IMR-90 (cell line): ENCODE measurements at regions not wholly inside any gene's neighbourhood (a gene's known extent, or its start where the extent isn't known, plus 50 kb on each side); places are given as distances from the start of the nearest gene placed in this dataset.

Source experiments
- ATAC-seq: fragments of 200-7000 bp; cut with Tn5 transposase; 2 replicates; pipeline ENCODE4 v1.9.1; 2020; ENCODE audit warnings: low read depth, mild to moderate bottlenecking, moderate library complexity
- BruUV-seq: library from RNA; stranded (reverse); fragments of 400-500 nt; replicated peaks from 2 replicates; lab custom pipeline; 2021; lab: Mats Ljungman, UMichigan
- CTCF ChIA-PET: fragments of 300-600 bp; formaldehyde crosslinking; extraction: SDS; loops from one replicate; lab custom pipeline; 2021; ENCODE audit warnings: antibody characterized with exemption; lab: Yijun Ruan, JAX
- POLR2A ChIA-PET: fragments of 300-600 bp; sonication (Branson Sonifier 250); formaldehyde crosslinking; loops from one replicate; lab custom pipeline; 2022; ENCODE audit warnings: antibody characterized with exemption; ENCODE audit not compliant: unreplicated experiment; lab: Charles Lee
- DNase-seq: peaks from one replicate; pipeline ENCODE4 v3.0.0; 2013
- H2AFZ ChIP-seq: replicated peaks from 2 replicates; pipeline ENCODE3; 2013; ENCODE audit warnings: low read length, mild to moderate bottlenecking; ENCODE audit not compliant: poor library complexity
- H2AK5ac ChIP-seq: 2 replicates; pipeline ENCODE4 v1.6.1; 2013; ENCODE audit warnings: low read depth, low read length, inconsistent platforms
- H2AK9ac ChIP-seq: replicated peaks from 2 replicates; pipeline ENCODE3; 2013; ENCODE audit warnings: mild to moderate bottlenecking, low read depth, low read length, moderate library complexity; ENCODE audit not compliant: poor library complexity
- H2BK120ac ChIP-seq: 2 replicates; pipeline ENCODE4 v1.6.1; 2013; ENCODE audit warnings: low read depth, low read length, inconsistent platforms
- H2BK15ac ChIP-seq: 3 replicates; pipeline ENCODE4 v1.6.1; 2013; ENCODE audit warnings: low read depth, low read length, inconsistent platforms
- H2BK20ac ChIP-seq: 2 replicates; pipeline ENCODE4 v1.6.1; 2013; ENCODE audit warnings: low read depth, mild to moderate bottlenecking, inconsistent platforms, low read length, moderate library complexity
- H2BK5ac ChIP-seq: 2 replicates; pipeline ENCODE4 v1.6.1; 2013; ENCODE audit warnings: mild to moderate bottlenecking, low read depth, low read length, inconsistent platforms; ENCODE audit not compliant: poor library complexity, severe bottlenecking
- H3K14ac ChIP-seq: replicated peaks from 2 replicates; pipeline ENCODE4 v1.6.1; 2013; ENCODE audit warnings: low read depth, low read length, inconsistent platforms
- H3K18ac ChIP-seq: 2 replicates; pipeline ENCODE4 v1.6.1; 2013; ENCODE audit warnings: low read depth, low read length, control low read depth
- H3K23ac ChIP-seq: 2 replicates; pipeline ENCODE4 v1.6.1; 2013; ENCODE audit warnings: low read depth, low read length, inconsistent platforms
- H3K27ac ChIP-seq: 2 replicates; pipeline ENCODE4 v1.5.1; 2013; ENCODE audit warnings: mild to moderate bottlenecking, control low read depth, low read length; ENCODE audit not compliant: insufficient read depth
- H3K27me3 ChIP-seq: 2 replicates; pipeline ENCODE4 v1.6.1; 2013; ENCODE audit warnings: low read length; ENCODE audit not compliant: control insufficient read depth, insufficient read depth
- H3K36me3 ChIP-seq: 2 replicates; pipeline ENCODE4 v1.6.1; 2013; ENCODE audit warnings: low read length, mixed read lengths; ENCODE audit not compliant: control insufficient read depth, insufficient read depth
- H3K4ac ChIP-seq: 2 replicates; pipeline ENCODE4 v1.6.1; 2013; ENCODE audit warnings: low read depth, low read length, inconsistent platforms
- H3K4me1 ChIP-seq: 2 replicates; pipeline ENCODE4 v1.6.1; 2013; ENCODE audit warnings: low read length, mixed read lengths; ENCODE audit not compliant: control insufficient read depth, insufficient read depth
- H3K4me2 ChIP-seq: 2 replicates; pipeline ENCODE4 v1.6.1; 2013; ENCODE audit warnings: low read depth, mild to moderate bottlenecking, control low read depth, low read length, moderate library complexity
- H3K4me3 ChIP-seq: 2 replicates; pipeline ENCODE4 v1.5.1; 2013; ENCODE audit warnings: low read depth, mild to moderate bottlenecking, control low read depth, low read length, moderate library complexity; ENCODE audit not compliant: insufficient read depth
- H3K56ac ChIP-seq: 2 replicates; pipeline ENCODE4 v1.6.1; 2013; ENCODE audit warnings: low read length, inconsistent platforms; ENCODE audit not compliant: insufficient read depth; ENCODE audit errors: extremely low read depth
- H3K79me1 ChIP-seq, 2 experiments: 2 replicates each; pipeline ENCODE4 v1.6.1; 2013; ENCODE audit warnings: low read length in 2 of 2, inconsistent platforms in 1 of 2, low read depth in 1 of 2
- H3K9ac ChIP-seq: 2 replicates; pipeline ENCODE4 v1.6.1; 2013; ENCODE audit warnings: low read depth, low read length, control low read depth
- H3K9me1 ChIP-seq: 2 replicates; pipeline ENCODE4 v1.6.1; 2013; ENCODE audit warnings: low read length, inconsistent platforms; ENCODE audit not compliant: insufficient read depth
- H3K9me3 ChIP-seq: 2 replicates; pipeline ENCODE4 v1.6.1; 2013; ENCODE audit warnings: low read length; ENCODE audit not compliant: control insufficient read depth, insufficient read depth
- H4K20me1 ChIP-seq: 2 replicates; pipeline ENCODE4 v1.6.1; 2013; ENCODE audit warnings: low read length, inconsistent platforms; ENCODE audit not compliant: insufficient read depth
- H4K5ac ChIP-seq: 2 replicates; pipeline ENCODE4 v1.6.1; 2013; ENCODE audit warnings: mild to moderate bottlenecking, low read depth, low read length, control low read depth
- H4K8ac ChIP-seq, 2 experiments: 2 replicates each; pipeline ENCODE4 v1.6.1; 2013; ENCODE audit warnings: low read depth in 2 of 2, low read length in 2 of 2, control low read depth in 1 of 2, inconsistent platforms in 1 of 2
- H4K91ac ChIP-seq: 2 replicates; pipeline ENCODE4 v1.6.1; 2013; ENCODE audit warnings: low read depth, low read length, inconsistent platforms; ENCODE audit not compliant: insufficient read depth
- BHLHE40 ChIP-seq: fragments of 150-350 bp; IDR thresholded peaks from 2 replicates; pipeline ENCODE4 v1.6.1; 2016; ENCODE audit warnings: mild to moderate bottlenecking, low read depth, low read length
- CEBPB ChIP-seq: IDR thresholded peaks from 2 replicates; pipeline ENCODE4 v1.6.1; 2012; ENCODE audit warnings: low read depth, low read length, improper control_type of control experiment
- CHD1 ChIP-seq: IDR thresholded peaks from 2 replicates; pipeline ENCODE4 v1.6.1; 2012; ENCODE audit warnings: low read depth, low read length, improper control_type of control experiment
- FOS ChIP-seq: fragments of 150-350 bp; IDR thresholded peaks from 2 replicates; pipeline ENCODE4 v1.6.1; 2016; ENCODE audit warnings: low read depth, low read length
- MAZ ChIP-seq: IDR thresholded peaks from 2 replicates; pipeline ENCODE4 v1.6.1; 2012; ENCODE audit warnings: low read depth, mild to moderate bottlenecking, low read length, improper control_type of control experiment, moderate library complexity, borderline replicate concordance
- MXI1 ChIP-seq: IDR thresholded peaks from 2 replicates; pipeline ENCODE4 v1.6.1; 2012; ENCODE audit warnings: low read depth, mild to moderate bottlenecking, low read length, moderate library complexity, borderline replicate concordance
- POLR2A ChIP-seq: IDR thresholded peaks from 2 replicates; pipeline ENCODE4 v1.6.1; 2012; ENCODE audit warnings: mild to moderate bottlenecking, low read depth, low read length
- RAD21 ChIP-seq: IDR thresholded peaks from 2 replicates; pipeline ENCODE4 v1.6.1; 2012; ENCODE audit warnings: low read length, improper control_type of control experiment
- RCOR1 ChIP-seq: IDR thresholded peaks from 2 replicates; pipeline ENCODE4 v1.6.1; 2012; ENCODE audit warnings: mild to moderate bottlenecking, low read length, improper control_type of control experiment; ENCODE audit not compliant: insufficient replicate concordance
- RFX5 ChIP-seq: IDR thresholded peaks from 2 replicates; pipeline ENCODE4 v1.8.0; 2012; ENCODE audit warnings: low read depth, mild to moderate bottlenecking, low read length, moderate library complexity
- SMC3 ChIP-seq: fragments of 150-350 bp; IDR thresholded peaks from 2 replicates; pipeline ENCODE4 v1.6.1; 2016; ENCODE audit warnings: low read depth, mild to moderate bottlenecking, antibody characterized with exemption, low read length, moderate library complexity
- WGBS, 2 experiments: methylation state at CpG; one replicate each; pipeline versions ENCODE4 v1.1.5 to v1.1.7; 2013; ENCODE audit warnings: missing lambda C conversion rate in 2 of 2; ENCODE audit not compliant: insufficient read length in 1 of 2; ENCODE audit errors: extremely low coverage in 2 of 2; 5-methylcytosine and 5-hydroxymethylcytosine counted together
- dilution Hi-C: fragments of 300-500 bp; cut with HindIII; formaldehyde crosslinking; loops from one replicate; pipeline ENCODE4 v1.14.3; 2018; ENCODE audit warnings: low sequenced_read_pairs; ENCODE audit not compliant: unreplicated experiment
- in situ Hi-C: fragments of 300-500 bp; cut with MboI; formaldehyde crosslinking; loops from 3 replicates; pipeline ENCODE4 v1.14.3; 2019; ENCODE audit warnings: low sequenced_read_pairs, inconsistent platforms, mixed read lengths
- intact Hi-C: fragments of 100-400 bp; cut with micrococcal nuclease; formaldehyde crosslinking; loops from 2 replicates; pipeline ENCODE4 v1.10.0; 2022
- TF ChIP-seq, protein P1 (sequence below): conservative IDR thresholded peaks from 2 replicates; pipeline ENCODE4 v1.5.1; 2012; ENCODE audit warnings: mild to moderate bottlenecking, low read depth, low read length, improper control_type of control experiment
- TF ChIP-seq, protein P2 (sequence below): fragments of 150-350 bp; IDR thresholded peaks from 2 replicates; pipeline ENCODE4 v1.6.1; 2017; ENCODE audit warnings: mild to moderate bottlenecking, antibody characterized with exemption, low read length, low read depth

DNA sequence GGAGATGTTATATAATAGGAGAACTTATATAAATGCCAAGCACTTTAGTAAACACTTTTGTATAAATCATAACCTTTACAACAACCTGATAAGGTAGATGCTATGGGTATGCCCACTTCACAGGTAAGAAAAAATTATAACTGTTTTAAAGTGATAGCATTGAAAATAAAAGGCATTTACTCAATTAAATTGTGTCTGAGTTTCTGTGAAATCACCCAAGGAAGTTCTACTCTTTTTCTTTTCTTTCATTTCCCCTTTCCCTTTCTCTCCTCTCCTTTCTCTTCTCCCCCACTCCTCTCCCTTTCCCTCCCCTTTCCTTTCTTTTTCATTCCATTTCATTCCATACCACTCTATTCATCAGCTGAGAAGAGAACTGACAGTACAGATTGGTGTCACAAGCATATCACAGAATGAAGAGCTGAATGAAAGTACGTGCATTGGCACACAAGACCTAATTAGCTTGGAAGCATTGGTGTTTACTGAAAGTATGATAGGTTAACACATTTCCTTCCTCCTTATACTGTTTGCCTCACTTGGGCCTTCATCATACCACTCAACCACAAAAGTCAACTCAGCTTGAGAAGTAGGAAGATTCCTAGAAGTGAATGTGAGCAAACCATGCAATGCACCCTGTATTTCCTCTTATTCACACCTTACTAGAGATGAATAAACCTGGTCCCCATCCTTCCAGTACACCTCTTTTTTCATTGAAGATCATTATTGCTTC lies 117.9 kb upstream of the AGR3 start:
- H3K14ac ChIP-seq: no peak overlapping the region
- H2BK120ac ChIP-seq: no peak overlapping the region
- no peak overlapping the region for H3K56ac ChIP-seq
- no peak overlapping the region for H4K91ac ChIP-seq
- no peak overlapping the region for H3K23ac ChIP-seq
- no peaks in the 10 kb centered on the region for H3K36me3 ChIP-seq
- no TSS peak for BruUV-seq
- H2AK5ac ChIP-seq: no peak overlapping the region
- no peak overlapping the region for H3K27ac ChIP-seq
- no peaks in the 10 kb centered on the region for H4K20me1 ChIP-seq
- no peaks in the 10 kb centered on the region for H3K9me3 ChIP-seq
- no peak overlapping the region for H4K8ac ChIP-seq
- dilution Hi-C loops (no loop called here), in situ Hi-C loops (no loop called here), intact Hi-C loops (no loop called here)
- CTCF ChIA-PET: interaction anchor here (0.7 to 1.4 kb wide), 4 partner anchors 8 to 301 kb away, joined by 3 read pairs; no protein-coding TSS in a partner anchor
- H3K4me2 ChIP-seq: no peak overlapping the region
- no peak overlapping the region for H3K18ac ChIP-seq
- no peak for ATAC-seq
- H3K4ac ChIP-seq: no peak overlapping the region
- no peak for DNase-seq
- H2AK9ac ChIP-seq: no peak overlapping the region
- no peak overlapping the region for H3K4me3 ChIP-seq
- H2AFZ ChIP-seq: no peak overlapping the region
- TF ChIP-seq, protein P1, sequence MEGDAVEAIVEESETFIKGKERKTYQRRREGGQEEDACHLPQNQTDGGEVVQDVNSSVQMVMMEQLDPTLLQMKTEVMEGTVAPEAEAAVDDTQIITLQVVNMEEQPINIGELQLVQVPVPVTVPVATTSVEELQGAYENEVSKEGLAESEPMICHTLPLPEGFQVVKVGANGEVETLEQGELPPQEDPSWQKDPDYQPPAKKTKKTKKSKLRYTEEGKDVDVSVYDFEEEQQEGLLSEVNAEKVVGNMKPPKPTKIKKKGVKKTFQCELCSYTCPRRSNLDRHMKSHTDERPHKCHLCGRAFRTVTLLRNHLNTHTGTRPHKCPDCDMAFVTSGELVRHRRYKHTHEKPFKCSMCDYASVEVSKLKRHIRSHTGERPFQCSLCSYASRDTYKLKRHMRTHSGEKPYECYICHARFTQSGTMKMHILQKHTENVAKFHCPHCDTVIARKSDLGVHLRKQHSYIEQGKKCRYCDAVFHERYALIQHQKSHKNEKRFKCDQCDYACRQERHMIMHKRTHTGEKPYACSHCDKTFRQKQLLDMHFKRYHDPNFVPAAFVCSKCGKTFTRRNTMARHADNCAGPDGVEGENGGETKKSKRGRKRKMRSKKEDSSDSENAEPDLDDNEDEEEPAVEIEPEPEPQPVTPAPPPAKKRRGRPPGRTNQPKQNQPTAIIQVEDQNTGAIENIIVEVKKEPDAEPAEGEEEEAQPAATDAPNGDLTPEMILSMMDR: no peak
- no peak for TF ChIP-seq BHLHE40
- TF ChIP-seq RFX5: no peak
- no peak for TF ChIP-seq POLR2A
- no peak for TF ChIP-seq RAD21
- no peak for TF ChIP-seq MAZ
- TF ChIP-seq, protein P2, sequence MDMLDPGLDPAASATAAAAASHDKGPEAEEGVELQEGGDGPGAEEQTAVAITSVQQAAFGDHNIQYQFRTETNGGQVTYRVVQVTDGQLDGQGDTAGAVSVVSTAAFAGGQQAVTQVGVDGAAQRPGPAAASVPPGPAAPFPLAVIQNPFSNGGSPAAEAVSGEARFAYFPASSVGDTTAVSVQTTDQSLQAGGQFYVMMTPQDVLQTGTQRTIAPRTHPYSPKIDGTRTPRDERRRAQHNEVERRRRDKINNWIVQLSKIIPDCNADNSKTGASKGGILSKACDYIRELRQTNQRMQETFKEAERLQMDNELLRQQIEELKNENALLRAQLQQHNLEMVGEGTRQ: no peak
- no peak for TF ChIP-seq RCOR1
- TF ChIP-seq CHD1: no peak
- no peak for TF ChIP-seq CEBPB
- no peak for TF ChIP-seq MXI1
- no peak for TF ChIP-seq SMC3
- TF ChIP-seq FOS: no peak
- H2BK15ac ChIP-seq: no peak overlapping the region
- H2BK5ac ChIP-seq: no peak overlapping the region
- WGBS, 2 experiments: no CpG with 5 or more reads among the region's 1 CpG
- no peaks in the 10 kb centered on the region for H3K9me1 ChIP-seq
- H3K9ac ChIP-seq: no peak overlapping the region
- H4K5ac ChIP-seq: no peak overlapping the region
- POLR2A ChIA-PET: no interaction called here
- no peaks in the 10 kb centered on the region for H3K27me3 ChIP-seq
- no peaks in the 10 kb centered on the region for H3K79me1 ChIP-seq
- H3K4me1 ChIP-seq: no peaks in the 10 kb centered on the region
- H2BK20ac ChIP-seq: no peak overlapping the region
